ENCODE measurements at regions not wholly inside any gene's neighbourhood (a gene's known extent, or its start where the extent isn't known, plus 50 kb on each side); places are given as distances from the start of the nearest gene placed in this dataset.

DNA sequence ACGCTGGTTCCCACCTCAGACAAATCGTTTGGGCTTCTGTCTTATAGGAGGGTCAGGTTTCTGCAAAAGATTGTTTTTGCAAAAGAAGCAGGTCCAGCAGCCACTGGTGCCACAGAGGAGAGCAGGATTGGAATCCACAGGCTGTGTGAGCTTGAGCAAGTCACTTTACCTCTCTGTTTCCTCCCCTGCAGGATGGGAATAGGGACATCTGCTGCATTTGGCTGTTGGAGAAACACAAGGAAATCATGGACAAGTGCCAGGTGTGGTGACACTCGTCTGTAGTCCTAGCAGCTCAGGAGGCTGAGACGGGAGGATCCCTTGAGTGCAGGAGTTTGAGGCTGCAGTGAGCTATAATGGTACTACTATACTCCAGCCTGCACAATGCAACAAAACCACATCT, 422.6 kb downstream of the MN1 start:
- Histone ChIP-seq H3K4me1 (no peaks in the 10 kb centered on the region), H3K36me3 (no peaks in the 10 kb centered on the region), H3K9me3 (no peaks in the 10 kb centered on the region), H3K27ac (no peak overlapping the region), H3K4me3 (no peak overlapping the region), H3K27me3 (peaks cover 2% of the 10 kb centered on the region)
- no peak for DNase-seq (ENCODE audit: low spot score in 2 of 2)
- intact Hi-C loops (cut with DNase I): no loop called here
- no peak for TF ChIP-seq CTCF (IDR thresholded peaks at IDR 0.05)

GRCh38 chr22:27380855-27381254, 420.7 kb downstream of the MN1 start:
- no peaks in the 10 kb centered on the region for H3K9me3 ChIP-seq
- peaks cover 4% of the 10 kb centered on the region for H3K27me3 ChIP-seq
- H3K4me3 ChIP-seq: no peak overlapping the region
- no peak for DNase-seq (ENCODE audit: low spot score in 2 of 2)
- H3K27ac ChIP-seq: no peak overlapping the region
- no peaks in the 10 kb centered on the region for H3K36me3 ChIP-seq
- intact Hi-C loops (cut with DNase I): no loop called here
- no peak for TF ChIP-seq CTCF (IDR thresholded peaks at IDR 0.05)
- H3K4me1 ChIP-seq: no peaks in the 10 kb centered on the region

DNA sequence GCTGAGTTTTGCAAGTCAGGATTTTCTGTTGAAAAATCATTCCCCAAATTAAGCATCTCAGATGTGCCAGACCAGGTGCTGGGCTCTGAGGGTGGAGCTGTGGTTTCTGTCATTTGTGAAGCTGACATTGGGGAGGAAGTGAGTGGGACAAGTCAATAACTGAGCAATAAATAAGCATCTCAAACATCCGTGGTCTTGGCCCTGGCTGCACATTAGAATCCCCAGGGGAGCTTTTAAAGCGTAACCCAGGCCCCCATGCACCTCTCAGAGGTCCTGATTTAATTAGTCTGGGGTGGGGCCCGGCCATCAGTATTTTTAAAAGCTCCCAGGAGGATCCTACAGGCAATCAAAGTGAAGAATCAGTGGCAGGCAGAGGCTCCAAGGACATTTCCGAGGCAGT, 420.0 kb downstream of the MN1 start:
- no peak for TF ChIP-seq CTCF (IDR thresholded peaks at IDR 0.05)
- Histone ChIP-seq H3K4me1 (no peaks in the 10 kb centered on the region), H3K9me3 (no peaks in the 10 kb centered on the region), H3K27ac (no peak overlapping the region), H3K27me3 (peaks cover 4% of the 10 kb centered on the region), H3K4me3 (no peak overlapping the region), H3K36me3 (no peaks in the 10 kb centered on the region)
- intact Hi-C loops (cut with DNase I): no loop called here
- no peak for DNase-seq (ENCODE audit: low spot score in 2 of 2)

DNA sequence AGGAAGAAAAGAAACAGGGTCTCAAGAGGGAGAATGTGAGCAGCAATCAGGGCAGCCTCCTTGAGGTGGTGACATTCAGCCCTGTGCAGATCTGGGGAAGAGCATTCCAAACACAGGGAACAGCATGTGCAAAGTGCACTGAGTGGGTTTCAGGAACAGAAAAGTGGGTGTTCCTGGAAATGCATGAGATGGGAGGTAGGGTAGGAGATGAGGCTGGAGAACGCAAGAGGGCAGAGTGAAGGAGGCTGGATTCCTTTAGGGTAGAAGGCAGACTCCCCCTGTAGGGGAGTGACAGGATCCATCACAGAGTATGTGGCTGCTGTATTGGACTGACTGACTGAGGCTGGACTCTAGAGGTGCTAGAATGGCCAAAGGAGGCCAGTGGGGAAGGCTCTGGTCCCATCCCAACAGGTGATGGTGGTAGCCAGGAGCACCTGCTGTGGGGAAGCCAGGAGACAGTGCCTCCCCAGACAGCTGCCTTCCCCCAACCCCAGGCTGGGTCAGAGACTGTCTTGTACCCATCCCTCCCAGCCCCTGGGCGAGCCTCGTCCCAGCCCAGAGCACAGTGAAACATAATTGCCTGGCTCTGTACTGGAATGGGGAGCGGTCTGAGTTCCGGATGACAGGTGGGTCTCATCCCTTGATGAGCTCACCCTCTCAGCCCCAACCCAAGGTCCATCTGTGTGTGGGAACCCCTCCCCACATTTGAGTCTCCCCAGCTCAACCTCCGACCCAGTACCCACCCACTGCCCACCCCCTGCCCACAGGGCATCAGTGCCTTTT, 419.4 kb downstream of the MN1 start:
- Histone ChIP-seq H3K27ac (no peak overlapping the region), H3K36me3 (no peaks in the 10 kb centered on the region), H3K4me3 (no peak overlapping the region), H3K4me1 (no peaks in the 10 kb centered on the region), H3K9me3 (no peaks in the 10 kb centered on the region), H3K27me3 (peaks cover 4% of the 10 kb centered on the region)
- no peak for DNase-seq (ENCODE audit: low spot score in 2 of 2)
- intact Hi-C loops (cut with DNase I): no loop called here
- TF ChIP-seq CTCF (IDR thresholded peaks at IDR 0.05): no peak

GRCh38 chr22:27382947-27383346, 418.6 kb downstream of the MN1 start:
- Histone ChIP-seq H3K36me3 (no peaks in the 10 kb centered on the region), H3K4me1 (no peaks in the 10 kb centered on the region), H3K4me3 (no peak overlapping the region), H3K27me3 (peaks cover 4% of the 10 kb centered on the region), H3K9me3 (no peaks in the 10 kb centered on the region), H3K27ac (no peak overlapping the region)
- DNase-seq (ENCODE audit: low spot score in 2 of 2): no peak
- intact Hi-C loops (cut with DNase I): no loop called here
- TF ChIP-seq CTCF (IDR thresholded peaks at IDR 0.05): no peak

GRCh38 chr22:27383896-27384295, 417.7 kb downstream of the MN1 start:
- DNase-seq (ENCODE audit: low spot score in 2 of 2): no peak
- peaks cover 4% of the 10 kb centered on the region for H3K27me3 ChIP-seq
- H3K27ac ChIP-seq: no peak overlapping the region
- TF ChIP-seq CTCF (IDR thresholded peaks at IDR 0.05): no peak
- no peak overlapping the region for H3K4me3 ChIP-seq
- H3K9me3 ChIP-seq: no peaks in the 10 kb centered on the region
- no peaks in the 10 kb centered on the region for H3K4me1 ChIP-seq
- intact Hi-C loops (cut with DNase I): no loop called here
- H3K36me3 ChIP-seq: no peaks in the 10 kb centered on the region
